HEK293T (cell line): ENCODE measurements at regions not wholly inside any gene's neighbourhood (a gene's known extent, or its start where the extent isn't known, plus 50 kb on each side); places are given as distances from the start of the nearest gene placed in this dataset.

Source experiments
- ARNT ChIP-seq: fragments of 450-650 bp; IDR thresholded peaks from 2 replicates; pipeline ENCODE4 v1.6.1; 2017; ENCODE audit warnings: mild to moderate bottlenecking
- BHLHE40 ChIP-seq: fragments of 450-650 bp; IDR thresholded peaks from 2 replicates; pipeline ENCODE4 v1.6.1; 2016; ENCODE audit warnings: mild to moderate bottlenecking, moderate library complexity, borderline replicate concordance
- FOXA1 ChIP-seq: fragments of 450-650 bp; IDR thresholded peaks from 2 replicates; pipeline ENCODE4 v1.6.1; 2016; ENCODE audit warnings: mild to moderate bottlenecking
- FOXK2 ChIP-seq: fragments of 450-650 bp; IDR thresholded peaks from 2 replicates; pipeline ENCODE4 v1.6.1; 2016; ENCODE audit warnings: mild to moderate bottlenecking
- FOXM1 ChIP-seq: fragments of 450-650 bp; IDR thresholded peaks from 2 replicates; pipeline ENCODE4 v1.6.1; 2017; ENCODE audit warnings: mild to moderate bottlenecking, borderline replicate concordance
- HDGF ChIP-seq: fragments of 450-650 bp; IDR thresholded peaks from 2 replicates; pipeline ENCODE4 v1.6.1; 2017; ENCODE audit warnings: antibody characterized with exemption, borderline replicate concordance
- NFRKB ChIP-seq: fragments of 450-650 bp; IDR thresholded peaks from 2 replicates; pipeline ENCODE4 v1.6.1; 2016; ENCODE audit warnings: mild to moderate bottlenecking, moderate library complexity
- SP1 ChIP-seq: fragments of 450-650 bp; IDR thresholded peaks from 2 replicates; pipeline ENCODE4 v1.6.1; 2017

GRCh38 chr5:2631758-2632157 is 119.7 kb downstream of the IRX2 start:
- TF ChIP-seq BHLHE40 (no peak), FOXK2 (no peak), HDGF (no peak), SP1 (no peak), FOXA1 (no peak), NFRKB (no peak), ARNT (no peak), FOXM1 (no peak)
